GM23248 (cell line): ENCODE measurements at regions not wholly inside any gene's neighbourhood (a gene's known extent, or its start where the extent isn't known, plus 50 kb on each side); places are given as distances from the start of the nearest gene placed in this dataset.

ENCODE experiments used
- DNase-seq: peaks from one replicate; pipeline ENCODE4 v3.0.0-alpha.2; 2015
- H2AFZ ChIP-seq: fragments of 200-600 bp; sonication (generic); 2 replicates; pipeline ENCODE4 v1.6.1; 2016; ENCODE audit warnings: antibody characterized with exemption
- H3F3A ChIP-seq: fragments of 200-600 bp; sonication (generic); 2 replicates; pipeline ENCODE4 v1.6.1; 2016; ENCODE audit warnings: mild to moderate bottlenecking, antibody characterized with exemption, mixed run types; ENCODE audit not compliant: insufficient read depth
- H3K27ac ChIP-seq: fragments of 200-600 bp; sonication (generic); 2 replicates; pipeline ENCODE4 v1.5.1; 2016; ENCODE audit warnings: mild to moderate bottlenecking
- H3K27me3 ChIP-seq: fragments of 200-600 bp; sonication (generic); replicated peaks from 2 replicates; pipeline ENCODE4 v1.6.1; 2016; ENCODE audit warnings: mild to moderate bottlenecking; ENCODE audit not compliant: insufficient read depth
- H3K36me3 ChIP-seq: fragments of 200-600 bp; sonication (generic); 2 replicates; pipeline ENCODE4 v1.6.1; 2016; ENCODE audit warnings: low read depth, mild to moderate bottlenecking
- H3K4me1 ChIP-seq: fragments of 200-600 bp; sonication (generic); 2 replicates; pipeline ENCODE4 v1.6.1; 2016; ENCODE audit warnings: mild to moderate bottlenecking; ENCODE audit not compliant: insufficient read depth
- H3K4me2 ChIP-seq: fragments of 200-600 bp; sonication (generic); one replicate; pipeline ENCODE4 v1.6.1; 2016; ENCODE audit warnings: mild to moderate bottlenecking; ENCODE audit not compliant: unreplicated experiment
- H3K4me3 ChIP-seq: fragments of 200-600 bp; sonication (generic); 2 replicates; pipeline ENCODE4 v1.5.1; 2016; ENCODE audit warnings: mild to moderate bottlenecking
- H3K79me2 ChIP-seq: fragments of 200-600 bp; sonication (generic); 2 replicates; pipeline ENCODE4 v1.6.1; 2016; ENCODE audit warnings: mild to moderate bottlenecking; ENCODE audit not compliant: insufficient read depth
- H3K9ac ChIP-seq: fragments of 200-600 bp; sonication (generic); 2 replicates; pipeline ENCODE4 v1.6.1; 2016; ENCODE audit warnings: mild to moderate bottlenecking
- H3K9me2 ChIP-seq: fragments of 200-600 bp; sonication (generic); 2 replicates; pipeline ENCODE4 v1.6.1; 2016; ENCODE audit warnings: mixed run types, mild to moderate bottlenecking, moderate library complexity; ENCODE audit not compliant: insufficient read depth
- H3K9me3 ChIP-seq: fragments of 200-600 bp; sonication (generic); one replicate; pipeline ENCODE4 v1.6.1; 2017; ENCODE audit warnings: low read depth
- H4K20me1 ChIP-seq: fragments of 200-600 bp; sonication (generic); 2 replicates; pipeline ENCODE4 v1.6.0; 2016; ENCODE audit not compliant: insufficient read depth
- EZH2 ChIP-seq: fragments of 200-600 bp; sonication (generic); IDR thresholded peaks from 2 replicates; pipeline ENCODE4 v1.6.1; 2018; ENCODE audit warnings: antibody characterized with exemption, mild to moderate bottlenecking; ENCODE audit not compliant: insufficient read depth, poor library complexity, severe bottlenecking
- EZH2phosphoT487 ChIP-seq: fragments of 200-600 bp; sonication (generic); IDR thresholded peaks from 2 replicates; pipeline ENCODE4 v1.6.1; 2018; ENCODE audit warnings: antibody characterized with exemption, moderate library complexity, mild to moderate bottlenecking, low read depth; ENCODE audit not compliant: insufficient read depth
- WGBS, 2 experiments: methylation state at CpG; one replicate each; pipeline ENCODE4 v1.1.6; 2015 to 2017; ENCODE audit warnings: low lambda C conversion rate in 2 of 2, low coverage in 1 of 2; ENCODE audit errors: missing lambda C conversion rate in 2 of 2; 5-methylcytosine and 5-hydroxymethylcytosine counted together
- in situ Hi-C: fragments of 300-500 bp; cut with MboI; formaldehyde crosslinking; loops from 2 replicates; pipeline ENCODE4 v1.15.0; 2020

DNA sequence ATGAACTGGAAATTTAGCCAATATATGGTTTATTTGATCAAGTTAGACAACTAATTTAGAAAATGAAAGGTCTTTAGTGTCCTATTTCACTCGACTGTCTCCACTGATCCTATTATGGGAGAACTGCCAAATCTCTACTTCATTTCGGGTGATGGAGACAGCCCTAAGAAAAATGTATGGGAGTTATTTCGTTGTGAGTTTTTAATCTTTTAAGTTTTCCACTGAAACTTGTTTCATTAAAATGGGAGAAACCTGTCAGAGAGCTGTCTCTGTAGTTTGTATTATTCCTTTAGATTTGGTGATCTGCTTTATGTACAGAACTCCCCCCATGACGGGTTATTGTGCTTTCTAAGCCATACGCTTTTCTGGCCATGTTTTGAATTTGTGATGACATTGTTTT is 899.7 kb downstream of the ADGRL2 start:
- Histone ChIP-seq H3K9me3 (no peaks in the 10 kb centered on the region), H3K9me2 (no peaks in the 10 kb centered on the region), H3K79me2 (no peaks in the 10 kb centered on the region), H3K9ac (no peak overlapping the region), H3F3A (no peaks in the 10 kb centered on the region), H2AFZ (no peak overlapping the region), H3K4me1 (no peaks in the 10 kb centered on the region), H3K27ac (no peak overlapping the region), H3K27me3 (no peaks in the 10 kb centered on the region), H4K20me1 (no peaks in the 10 kb centered on the region), H3K36me3 (no peaks in the 10 kb centered on the region), H3K4me2 (no peak overlapping the region), H3K4me3 (no peak overlapping the region)
- in situ Hi-C loops: no loop called here
- no peak for TF ChIP-seq EZH2
- no peak for TF ChIP-seq EZH2phosphoT487
- 71 to 77% methylated on average over 5 of the region's 5 CpGs for WGBS, 2 experiments
- DNase-seq: no peak

- H3K4me3 ChIP-seq: no peak overlapping the region
- no peaks in the 10 kb centered on the region for H3K27me3 ChIP-seq
- 80 to 82% methylated on average over 8 of the region's 8 CpGs for WGBS, 2 experiments
- no peak overlapping the region for H2AFZ ChIP-seq
- H4K20me1 ChIP-seq: no peaks in the 10 kb centered on the region
- H3K9me2 ChIP-seq: no peaks in the 10 kb centered on the region
- in situ Hi-C loops: no loop called here
- no peaks in the 10 kb centered on the region for H3K36me3 ChIP-seq
- no peak overlapping the region for H3K4me2 ChIP-seq
- no peak overlapping the region for H3K9ac ChIP-seq
- H3K27ac ChIP-seq: no peak overlapping the region
- no peak for DNase-seq
- H3K9me3 ChIP-seq: no peaks in the 10 kb centered on the region
- H3F3A ChIP-seq: no peaks in the 10 kb centered on the region
- H3K79me2 ChIP-seq: no peaks in the 10 kb centered on the region
- H3K4me1 ChIP-seq: no peaks in the 10 kb centered on the region
- TF ChIP-seq EZH2phosphoT487 (no peak), EZH2 (no peak)
Measured at GRCh38 chr1:82697965-82698364, 897.2 kb downstream of the ADGRL2 start.

DNA sequence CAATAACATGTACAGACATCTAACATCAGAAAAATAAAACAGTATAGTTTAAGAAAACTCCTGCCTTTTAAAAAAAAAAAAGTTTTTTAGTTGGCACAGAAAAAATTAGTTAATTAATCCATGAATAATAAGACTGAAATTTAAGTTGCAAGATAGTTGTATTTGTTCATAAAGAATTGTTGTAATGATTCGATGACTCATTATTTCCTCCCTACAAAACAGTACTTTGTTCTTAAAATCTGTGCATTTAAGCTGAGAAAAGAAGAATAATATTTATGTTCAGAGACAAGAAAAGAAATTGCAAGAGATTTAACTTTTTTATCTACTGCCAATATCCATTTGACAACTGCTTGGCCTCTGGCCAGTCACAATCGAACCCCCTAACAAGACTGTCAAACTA is 894.7 kb downstream of the ADGRL2 start:
- peak; percentile 23 for DNase-seq
- no peaks in the 10 kb centered on the region for H3K36me3 ChIP-seq

DNA sequence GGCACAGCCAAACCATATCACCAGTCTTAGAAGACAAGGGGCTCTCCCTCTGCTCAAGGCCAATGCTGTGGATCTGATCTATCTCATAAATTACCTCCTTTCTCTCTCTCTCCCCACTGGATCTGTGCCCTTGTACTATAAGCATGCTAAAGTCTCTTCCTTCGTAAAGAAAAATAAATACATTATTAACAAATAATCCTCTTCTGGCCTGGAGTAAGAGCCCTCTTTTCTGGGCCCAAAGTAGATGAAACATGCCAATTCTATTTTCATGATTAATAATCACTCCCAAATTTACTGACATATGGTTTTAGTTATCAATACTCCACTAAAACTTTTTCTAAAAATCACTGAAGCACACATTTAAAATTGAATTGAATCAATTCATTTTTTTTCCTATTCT is 889.7 kb downstream of the ADGRL2 start:
- Histone ChIP-seq H3K27ac (no peak overlapping the region), H3K9me3 (no peaks in the 10 kb centered on the region), H3K9me2 (no peaks in the 10 kb centered on the region), H3K4me1 (no peaks in the 10 kb centered on the region), H3K27me3 (no peaks in the 10 kb centered on the region), H3K79me2 (no peaks in the 10 kb centered on the region), H4K20me1 (no peaks in the 10 kb centered on the region), H3K9ac (no peak overlapping the region), H3K4me2 (no peak overlapping the region), H3K4me3 (no peak overlapping the region), H3F3A (no peaks in the 10 kb centered on the region), H3K36me3 (no peaks in the 10 kb centered on the region), H2AFZ (no peak overlapping the region)
- in situ Hi-C loops: no loop called here
- no peak for TF ChIP-seq EZH2
- TF ChIP-seq EZH2phosphoT487: no peak
- 5% methylated on average over 1 of the region's 1 CpG for WGBS, 2 experiments
- no peak for DNase-seq

More for the DNA sequence above, 894.7 kb downstream of the ADGRL2 start:
- no peaks in the 10 kb centered on the region for H3F3A ChIP-seq
- H3K9ac ChIP-seq: no peak overlapping the region
- no peaks in the 10 kb centered on the region for H3K9me3 ChIP-seq
- no peak overlapping the region for H3K27ac ChIP-seq
- TF ChIP-seq EZH2 (no peak), EZH2phosphoT487 (no peak)
- H3K27me3 ChIP-seq: no peaks in the 10 kb centered on the region
- 52 to 54% methylated on average over 2 of the region's 2 CpGs for WGBS, 2 experiments
- in situ Hi-C loops: no loop called here
- no peak overlapping the region for H3K4me2 ChIP-seq
- H2AFZ ChIP-seq: no peak overlapping the region
- no peak overlapping the region for H3K4me3 ChIP-seq
- no peaks in the 10 kb centered on the region for H3K79me2 ChIP-seq
- no peaks in the 10 kb centered on the region for H4K20me1 ChIP-seq
- H3K4me1 ChIP-seq: no peaks in the 10 kb centered on the region
- no peaks in the 10 kb centered on the region for H3K9me2 ChIP-seq

DNA sequence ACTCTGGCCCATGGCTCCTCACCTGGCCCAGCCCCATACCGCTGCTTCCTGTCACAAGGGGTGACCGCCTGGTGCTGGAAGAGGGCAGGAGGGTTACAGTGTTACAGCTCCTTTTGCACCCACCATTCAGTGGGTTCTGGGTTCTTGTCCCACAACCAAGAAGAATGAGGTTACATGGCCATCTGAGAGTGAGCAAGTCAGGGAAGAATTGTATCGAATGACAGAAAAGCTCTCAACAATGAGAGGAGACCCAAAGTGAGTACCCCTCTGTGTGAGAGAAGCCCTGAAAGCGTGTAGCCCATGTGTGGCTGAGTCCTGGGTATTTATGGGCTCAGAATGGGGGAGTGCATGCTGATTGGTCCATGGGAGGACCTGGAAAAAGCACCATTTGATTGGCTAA is 888.5 kb downstream of the ADGRL2 start:
- Histone ChIP-seq H3K9ac (no peak overlapping the region), H3K4me1 (no peaks in the 10 kb centered on the region), H3K4me2 (no peak overlapping the region), H3K36me3 (no peaks in the 10 kb centered on the region), H3F3A (no peaks in the 10 kb centered on the region), H3K4me3 (no peak overlapping the region), H3K9me2 (no peaks in the 10 kb centered on the region), H3K27ac (no peak overlapping the region), H4K20me1 (no peaks in the 10 kb centered on the region), H3K79me2 (no peaks in the 10 kb centered on the region), H3K27me3 (no peaks in the 10 kb centered on the region), H2AFZ (no peak overlapping the region), H3K9me3 (no peaks in the 10 kb centered on the region)
- in situ Hi-C loops: no loop called here
- 50 to 51% methylated on average over 4 of the region's 4 CpGs for WGBS, 2 experiments
- TF ChIP-seq EZH2 (no peak), EZH2phosphoT487 (no peak)
- DNase-seq: no peak
